ENCODE measurements at regions not wholly inside any gene's neighbourhood (a gene's known extent, or its start where the extent isn't known, plus 50 kb on each side); places are given as distances from the start of the nearest gene placed in this dataset.
A peak's percentile ranks its signal among the peaks of the same experiment; 100 is the strongest.

- DNase-seq (ENCODE audit: low read depth), result no peak
Measured at GRCh38 chr13:24050796-24051715, 109.5 kb upstream of the SPATA13 start.

GRCh38 chr13:24052547-24053518 lies 107.7 kb upstream of the SPATA13 start:
- no peak for DNase-seq (ENCODE audit: low read depth)

GRCh38 chr13:24053519-24054251 lies 106.8 kb upstream of the SPATA13 start:
- peak; percentile 43 for DNase-seq (ENCODE audit: low read depth)

GRCh38 chr13:24056616-24057137 lies 103.8 kb upstream of the SPATA13 start:
- no peak for DNase-seq (ENCODE audit: low read depth)

GRCh38 chr13:24060993-24061392 lies 99.5 kb upstream of the SPATA13 start:
- DNase-seq (ENCODE audit: low read depth), result no peak

- no peak for DNase-seq (ENCODE audit: low read depth)
Measured at GRCh38 chr13:24063281-24063877, 97.1 kb upstream of the SPATA13 start.

GRCh38 chr13:24064371-24064770 lies 96.1 kb upstream of the SPATA13 start:
- DNase-seq (ENCODE audit: low read depth), result no peak

- no peak for DNase-seq (ENCODE audit: low read depth)
Measured at GRCh38 chr13:24065176-24065575, 95.3 kb upstream of the SPATA13 start.

- DNase-seq (ENCODE audit: low read depth), result no peak
Measured at GRCh38 chr13:24066405-24067295, 93.9 kb upstream of the SPATA13 start.

- no peak for DNase-seq (ENCODE audit: low read depth)
Measured at GRCh38 chr13:24068472-24068871, 92.0 kb upstream of the SPATA13 start.

- DNase-seq (ENCODE audit: low read depth), result no peak
Measured at GRCh38 chr13:24071016-24071415, 89.5 kb upstream of the SPATA13 start.

GRCh38 chr13:24071423-24072075 lies 89.0 kb upstream of the SPATA13 start:
- no peak for DNase-seq (ENCODE audit: low read depth)

- DNase-seq (ENCODE audit: low read depth), result no peak
Measured at GRCh38 chr13:24073657-24074056, 86.9 kb upstream of the SPATA13 start.

- no peak for DNase-seq (ENCODE audit: low read depth)
Measured at GRCh38 chr13:24074678-24075077, 85.8 kb upstream of the SPATA13 start.

- DNase-seq (ENCODE audit: low read depth), result no peak
Measured at GRCh38 chr13:24075137-24075975, 85.2 kb upstream of the SPATA13 start.

- no peak for DNase-seq (ENCODE audit: low read depth)
Measured at GRCh38 chr13:24076109-24076508, 84.4 kb upstream of the SPATA13 start.

- DNase-seq (ENCODE audit: low read depth), result no peak
Measured at GRCh38 chr13:24076636-24077035, 83.9 kb upstream of the SPATA13 start.

GRCh38 chr13:24080134-24080533 lies 80.4 kb upstream of the SPATA13 start:
- no peak for DNase-seq (ENCODE audit: low read depth)

GRCh38 chr13:24081387-24081786 lies 79.1 kb upstream of the SPATA13 start:
- DNase-seq (ENCODE audit: low read depth), result no peak
